ENCODE measurements at regions not wholly inside any gene's neighbourhood (a gene's known extent, or its start where the extent isn't known, plus 50 kb on each side); places are given as distances from the start of the nearest gene placed in this dataset.

DNA sequence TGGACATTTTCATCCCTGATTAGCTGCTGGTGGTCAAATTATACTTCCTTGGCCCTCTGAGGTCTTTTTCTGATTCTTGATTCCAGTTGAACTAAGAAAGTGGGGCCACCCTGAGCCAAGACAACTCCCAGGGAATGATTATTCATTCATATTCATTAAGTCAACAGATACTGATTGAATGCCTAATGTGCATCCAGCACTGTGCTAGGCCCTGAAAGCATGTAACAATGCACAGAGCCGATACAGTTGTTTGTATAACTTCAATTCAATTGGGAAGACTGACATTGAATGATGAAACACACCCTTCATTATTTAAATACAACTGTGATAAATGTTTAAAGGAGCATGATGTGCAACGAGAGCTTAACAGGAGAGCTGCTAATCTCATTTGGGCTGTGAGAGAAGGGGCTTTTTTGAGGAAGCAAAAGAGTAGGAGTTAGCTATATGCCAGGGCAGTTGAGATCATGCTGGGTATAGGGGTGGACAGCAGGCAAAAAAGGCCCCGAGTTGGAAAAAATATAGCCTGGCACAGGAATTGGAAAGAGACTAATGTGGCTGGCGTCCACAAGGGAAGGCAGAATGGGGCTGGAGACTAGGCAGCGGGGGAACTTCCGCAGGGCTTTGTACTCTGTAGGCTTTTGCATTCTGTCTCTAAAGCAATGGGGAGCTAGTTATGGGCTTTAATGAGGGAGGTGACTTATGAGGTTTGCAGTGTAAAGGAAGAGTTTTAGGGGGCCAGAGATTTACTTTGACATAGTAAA lies 57.2 kb upstream of the ACVR1 start:
- no peak overlapping the region for H3K4me3 ChIP-seq (replicated peaks; ENCODE audit: insufficient read depth, low read length)
- no peak overlapping the region for H3K27ac ChIP-seq (replicated peaks)
- DNase-seq (ENCODE audit: low read depth in 1 of 2, low spot score in 1 of 2): no peak
- H3K27me3 ChIP-seq (ENCODE audit: insufficient read depth, poor library complexity, severe bottlenecking): no peaks in the 10 kb centered on the region
- TF ChIP-seq, protein P1, sequence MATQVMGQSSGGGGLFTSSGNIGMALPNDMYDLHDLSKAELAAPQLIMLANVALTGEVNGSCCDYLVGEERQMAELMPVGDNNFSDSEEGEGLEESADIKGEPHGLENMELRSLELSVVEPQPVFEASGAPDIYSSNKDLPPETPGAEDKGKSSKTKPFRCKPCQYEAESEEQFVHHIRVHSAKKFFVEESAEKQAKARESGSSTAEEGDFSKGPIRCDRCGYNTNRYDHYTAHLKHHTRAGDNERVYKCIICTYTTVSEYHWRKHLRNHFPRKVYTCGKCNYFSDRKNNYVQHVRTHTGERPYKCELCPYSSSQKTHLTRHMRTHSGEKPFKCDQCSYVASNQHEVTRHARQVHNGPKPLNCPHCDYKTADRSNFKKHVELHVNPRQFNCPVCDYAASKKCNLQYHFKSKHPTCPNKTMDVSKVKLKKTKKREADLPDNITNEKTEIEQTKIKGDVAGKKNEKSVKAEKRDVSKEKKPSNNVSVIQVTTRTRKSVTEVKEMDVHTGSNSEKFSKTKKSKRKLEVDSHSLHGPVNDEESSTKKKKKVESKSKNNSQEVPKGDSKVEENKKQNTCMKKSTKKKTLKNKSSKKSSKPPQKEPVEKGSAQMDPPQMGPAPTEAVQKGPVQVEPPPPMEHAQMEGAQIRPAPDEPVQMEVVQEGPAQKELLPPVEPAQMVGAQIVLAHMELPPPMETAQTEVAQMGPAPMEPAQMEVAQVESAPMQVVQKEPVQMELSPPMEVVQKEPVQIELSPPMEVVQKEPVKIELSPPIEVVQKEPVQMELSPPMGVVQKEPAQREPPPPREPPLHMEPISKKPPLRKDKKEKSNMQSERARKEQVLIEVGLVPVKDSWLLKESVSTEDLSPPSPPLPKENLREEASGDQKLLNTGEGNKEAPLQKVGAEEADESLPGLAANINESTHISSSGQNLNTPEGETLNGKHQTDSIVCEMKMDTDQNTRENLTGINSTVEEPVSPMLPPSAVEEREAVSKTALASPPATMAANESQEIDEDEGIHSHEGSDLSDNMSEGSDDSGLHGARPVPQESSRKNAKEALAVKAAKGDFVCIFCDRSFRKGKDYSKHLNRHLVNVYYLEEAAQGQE (IDR thresholded peaks at IDR 0.05; ENCODE audit: insufficient replicate concordance, low read depth): no peak
- TF ChIP-seq, protein P2, sequence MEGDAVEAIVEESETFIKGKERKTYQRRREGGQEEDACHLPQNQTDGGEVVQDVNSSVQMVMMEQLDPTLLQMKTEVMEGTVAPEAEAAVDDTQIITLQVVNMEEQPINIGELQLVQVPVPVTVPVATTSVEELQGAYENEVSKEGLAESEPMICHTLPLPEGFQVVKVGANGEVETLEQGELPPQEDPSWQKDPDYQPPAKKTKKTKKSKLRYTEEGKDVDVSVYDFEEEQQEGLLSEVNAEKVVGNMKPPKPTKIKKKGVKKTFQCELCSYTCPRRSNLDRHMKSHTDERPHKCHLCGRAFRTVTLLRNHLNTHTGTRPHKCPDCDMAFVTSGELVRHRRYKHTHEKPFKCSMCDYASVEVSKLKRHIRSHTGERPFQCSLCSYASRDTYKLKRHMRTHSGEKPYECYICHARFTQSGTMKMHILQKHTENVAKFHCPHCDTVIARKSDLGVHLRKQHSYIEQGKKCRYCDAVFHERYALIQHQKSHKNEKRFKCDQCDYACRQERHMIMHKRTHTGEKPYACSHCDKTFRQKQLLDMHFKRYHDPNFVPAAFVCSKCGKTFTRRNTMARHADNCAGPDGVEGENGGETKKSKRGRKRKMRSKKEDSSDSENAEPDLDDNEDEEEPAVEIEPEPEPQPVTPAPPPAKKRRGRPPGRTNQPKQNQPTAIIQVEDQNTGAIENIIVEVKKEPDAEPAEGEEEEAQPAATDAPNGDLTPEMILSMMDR (IDR thresholded peaks at IDR 0.05; ENCODE audit: insufficient read depth, low read length): no peak
- TF ChIP-seq GABPA (IDR thresholded peaks at IDR 0.05; ENCODE audit: low read depth) (no peak), POLR2AphosphoS5 (IDR thresholded peaks at IDR 0.05; ENCODE audit: low read depth) (no peak), SPI1 (IDR thresholded peaks at IDR 0.05; ENCODE audit: borderline replicate concordance, low read depth) (no peak)

DNA sequence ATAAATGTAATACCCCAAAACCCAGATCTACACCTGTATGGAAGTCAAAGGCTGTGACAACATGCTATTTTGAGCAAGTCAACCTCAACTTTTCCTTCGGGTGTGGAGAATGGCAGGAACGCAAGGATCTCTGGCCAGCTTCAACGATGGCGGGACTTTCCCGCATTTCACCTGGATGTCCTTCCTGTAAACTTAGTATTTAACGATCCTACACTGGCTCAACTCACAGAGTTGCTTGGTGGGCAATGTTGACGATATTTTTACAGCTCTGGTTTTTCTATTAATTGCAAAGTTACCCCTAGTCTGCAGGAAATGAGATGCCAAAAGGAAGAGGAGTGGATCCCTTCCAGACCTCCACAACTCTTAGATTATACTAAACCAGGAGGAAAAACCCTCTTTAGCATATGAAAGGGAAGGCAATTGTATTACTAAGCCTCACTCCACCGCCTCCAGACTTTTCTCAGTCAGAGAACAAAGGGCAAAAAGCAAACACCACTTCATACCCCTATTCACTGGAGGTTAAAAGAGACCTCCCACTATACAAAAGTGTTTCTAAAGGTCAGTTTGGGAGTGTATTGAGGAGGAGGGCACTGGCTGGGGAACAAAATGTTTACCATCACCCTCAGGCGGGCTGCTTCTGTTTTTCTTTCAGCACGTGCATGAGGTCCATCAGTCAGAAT lies 56.5 kb upstream of the ACVR1 start:
- Histone ChIP-seq H3K27ac (replicated peaks) (no peak overlapping the region), H3K4me3 (replicated peaks; ENCODE audit: insufficient read depth, low read length) (no peak overlapping the region), H3K27me3 (ENCODE audit: insufficient read depth, poor library complexity, severe bottlenecking) (no peaks in the 10 kb centered on the region)
- TF ChIP-seq POLR2AphosphoS5 (IDR thresholded peaks at IDR 0.05; ENCODE audit: low read depth) (no peak), SPI1 (IDR thresholded peaks at IDR 0.05; ENCODE audit: borderline replicate concordance, low read depth) (no peak), GABPA (IDR thresholded peaks at IDR 0.05; ENCODE audit: low read depth) (no peak)
- DNase-seq (ENCODE audit: low read depth in 1 of 2, low spot score in 1 of 2): no peak

DNA sequence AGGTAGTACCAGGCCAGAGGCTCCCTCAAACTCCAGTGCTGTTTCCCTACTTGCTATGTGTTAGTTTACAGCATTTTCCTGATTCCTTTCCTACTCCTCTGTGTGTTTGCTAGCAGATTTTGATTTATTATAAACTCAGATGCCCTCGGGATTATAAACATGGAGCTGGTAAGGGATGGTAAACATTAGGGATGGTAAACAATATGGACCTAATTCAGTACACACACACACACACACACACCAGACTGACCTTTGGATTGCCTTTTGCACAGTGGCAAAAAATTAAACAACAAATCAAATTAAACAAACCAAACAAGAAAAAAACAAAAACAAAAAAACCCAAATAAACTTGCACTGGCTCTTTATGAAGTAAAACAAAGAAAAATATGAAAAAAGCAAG lies 55.4 kb upstream of the ACVR1 start:
- no peak for TF ChIP-seq SPI1 (IDR thresholded peaks at IDR 0.05; ENCODE audit: borderline replicate concordance, low read depth)
- TF ChIP-seq POLR2AphosphoS5 (IDR thresholded peaks at IDR 0.05; ENCODE audit: low read depth): no peak
- no peak for TF ChIP-seq GABPA (IDR thresholded peaks at IDR 0.05; ENCODE audit: low read depth)
- TF ChIP-seq, protein P1 (IDR thresholded peaks at IDR 0.05; ENCODE audit: insufficient replicate concordance, low read depth): no peak
- TF ChIP-seq, protein P2 (IDR thresholded peaks at IDR 0.05; ENCODE audit: insufficient read depth, low read length): no peak
- H3K27ac ChIP-seq (replicated peaks): no peak overlapping the region
- no peak for DNase-seq (ENCODE audit: low read depth in 1 of 2, low spot score in 1 of 2)
- H3K4me3 ChIP-seq (replicated peaks; ENCODE audit: insufficient read depth, low read length): no peak overlapping the region
- H3K27me3 ChIP-seq (ENCODE audit: insufficient read depth, poor library complexity, severe bottlenecking): no peaks in the 10 kb centered on the region

DNA sequence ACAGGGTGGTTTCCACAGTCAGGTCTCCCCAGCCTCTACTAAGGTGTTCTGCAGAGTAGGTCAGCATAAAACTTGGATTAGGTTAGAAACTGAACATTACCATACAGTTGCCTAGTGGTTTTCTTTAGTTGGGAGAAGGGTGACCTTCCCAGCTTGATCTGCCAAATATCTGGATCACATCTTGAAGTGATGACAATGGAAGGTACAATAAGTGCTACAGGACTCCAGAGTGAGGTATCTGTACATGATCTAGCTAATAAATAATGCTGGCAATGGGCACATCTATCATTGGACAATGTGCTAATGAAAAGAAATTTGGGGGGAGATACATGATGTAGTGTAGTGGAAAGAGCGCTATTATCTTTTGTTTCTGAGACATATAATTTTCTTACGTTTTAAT lies 54.6 kb upstream of the ACVR1 start:
- TF ChIP-seq SPI1 (IDR thresholded peaks at IDR 0.05; ENCODE audit: borderline replicate concordance, low read depth) (no peak), GABPA (IDR thresholded peaks at IDR 0.05; ENCODE audit: low read depth) (no peak), POLR2AphosphoS5 (IDR thresholded peaks at IDR 0.05; ENCODE audit: low read depth) (no peak)
- TF ChIP-seq, protein P1 (IDR thresholded peaks at IDR 0.05; ENCODE audit: insufficient replicate concordance, low read depth): no peak
- TF ChIP-seq, protein P2 (IDR thresholded peaks at IDR 0.05; ENCODE audit: insufficient read depth, low read length): no peak
- Histone ChIP-seq H3K4me3 (replicated peaks; ENCODE audit: insufficient read depth, low read length) (no peak overlapping the region), H3K27me3 (ENCODE audit: insufficient read depth, poor library complexity, severe bottlenecking) (no peaks in the 10 kb centered on the region), H3K27ac (replicated peaks) (no peak overlapping the region)
- DNase-seq (ENCODE audit: low read depth in 1 of 2, low spot score in 1 of 2): no peak

All from HL-60 (cell line).